ENCODE measurements at regions not wholly inside any gene's neighbourhood (a gene's known extent, or its start where the extent isn't known, plus 50 kb on each side); places are given as distances from the start of the nearest gene placed in this dataset.
"Not testable (repeated sequence)": the region's sequence is repeated elsewhere in the genome, so short reads cannot be mapped to it uniquely, and the experiment has no call there.

- DNase-seq (ENCODE audit: low spot score): no peak
Measured at GRCh38 chr5:174436750-174437149, 287.6 kb upstream of the MSX2 start.

- DNase-seq (ENCODE audit: low spot score): no peak
Measured at GRCh38 chr5:174444479-174445188, 279.7 kb upstream of the MSX2 start.

GRCh38 chr5:174446446-174446845 is 277.9 kb upstream of the MSX2 start:
- no peak for DNase-seq (ENCODE audit: low spot score)

- no peak for DNase-seq (ENCODE audit: low spot score)
Measured at GRCh38 chr5:174446988-174447387, 277.4 kb upstream of the MSX2 start.

GRCh38 chr5:174448041-174448440 is 276.3 kb upstream of the MSX2 start:
- no peak for DNase-seq (ENCODE audit: low spot score)

GRCh38 chr5:174448662-174449061 is 275.7 kb upstream of the MSX2 start:
- DNase-seq (ENCODE audit: low spot score): no peak

GRCh38 chr5:174453690-174454089 is 270.7 kb upstream of the MSX2 start:
- DNase-seq (ENCODE audit: low spot score): no peak

GRCh38 chr5:174454464-174454863 is 269.9 kb upstream of the MSX2 start:
- DNase-seq (ENCODE audit: low spot score): no peak

- no peak for DNase-seq (ENCODE audit: low spot score)
Measured at GRCh38 chr5:174454890-174455289, 269.5 kb upstream of the MSX2 start.

GRCh38 chr5:174455301-174455700 is 269.1 kb upstream of the MSX2 start:
- DNase-seq (ENCODE audit: low spot score): no peak

- no peak for DNase-seq (ENCODE audit: low spot score)
Measured at GRCh38 chr5:174457141-174457678, 267.2 kb upstream of the MSX2 start.

- no peak for DNase-seq (ENCODE audit: low spot score)
Measured at GRCh38 chr5:174459071-174459702, 265.2 kb upstream of the MSX2 start.

- no peak for DNase-seq (ENCODE audit: low spot score)
Measured at GRCh38 chr5:174459832-174460448, 264.4 kb upstream of the MSX2 start.

GRCh38 chr5:174462129-174462528 is 262.3 kb upstream of the MSX2 start:
- no peak for DNase-seq (ENCODE audit: low spot score)

- no peak for DNase-seq (ENCODE audit: low spot score)
Measured at GRCh38 chr5:174464504-174465165, 259.7 kb upstream of the MSX2 start.

GRCh38 chr5:174471528-174471927 is 252.9 kb upstream of the MSX2 start:
- DNase-seq (ENCODE audit: low spot score): not testable (repeated sequence)

- no peak for DNase-seq (ENCODE audit: low spot score)
Measured at GRCh38 chr5:174472956-174473355, 251.4 kb upstream of the MSX2 start.

- DNase-seq (ENCODE audit: low spot score): not testable (repeated sequence)
Measured at GRCh38 chr5:174476001-174476400, 248.4 kb upstream of the MSX2 start.

GRCh38 chr5:174479325-174479724 is 245.1 kb upstream of the MSX2 start:
- no peak for DNase-seq (ENCODE audit: low spot score)

- no peak for DNase-seq (ENCODE audit: low spot score)
Measured at GRCh38 chr5:174481737-174482136, 242.6 kb upstream of the MSX2 start.

GRCh38 chr5:174482607-174483024 is 241.8 kb upstream of the MSX2 start:
- DNase-seq (ENCODE audit: low spot score): no peak

- DNase-seq (ENCODE audit: low spot score): no peak
Measured at GRCh38 chr5:174483411-174483810, 241.0 kb upstream of the MSX2 start.

GRCh38 chr5:174489215-174489614 is 235.2 kb upstream of the MSX2 start:
- no peak for DNase-seq (ENCODE audit: low spot score)

All from kidney capillary endothelial cell (primary cell).